Heart left ventricle (tissue), 16 donors: ENCODE measurements at regions not wholly inside any gene's neighbourhood (a gene's known extent, or its start where the extent isn't known, plus 50 kb on each side); places are given as distances from the start of the nearest gene placed in this dataset.

ENCODE experiments used
- ATAC-seq, 4 donors: fragments of 200-7000 bp; cut with Tn5 transposase; one replicate each; pipeline ENCODE4 v1.9.1; 2020 to 2022; ENCODE audit warnings: moderate library complexity in 4 of 4, mild to moderate bottlenecking in 3 of 4, moderate number of reproducible peaks in 1 of 4
- DNase-seq, 5 donors: peaks; one replicate each; pipeline ENCODE4 v3.0.0-alpha.2; 2020
- H3K27ac ChIP-seq, 12 donors: fragments of 200-600 bp; sonication (generic) in 4 of 12; one replicate each; pipeline versions ENCODE4 v1.5.0 to v1.8.0; 2016 to 2022; ENCODE audit warnings: mild to moderate bottlenecking in 2 of 12
- H3K27me3 ChIP-seq, 9 donors: fragments of 200-600 bp; sonication (generic) in 2 of 9; one replicate each; pipeline versions ENCODE4 v1.5.1 to v1.8.0; 2016 to 2022; ENCODE audit warnings: mild to moderate bottlenecking in 3 of 9
- H3K36me3 ChIP-seq, 9 donors: fragments of 200-600 bp; sonication (generic) in 2 of 9; one replicate each; pipeline versions ENCODE4 v1.5.0 to v1.8.0; 2018 to 2022; ENCODE audit warnings: mild to moderate bottlenecking in 2 of 9
- H3K4me1 ChIP-seq, 12 donors: fragments of 200-600 bp; sonication (generic) in 4 of 12; one replicate each; pipeline versions ENCODE4 v1.5.0 to v1.8.0; 2016 to 2022; ENCODE audit warnings: mild to moderate bottlenecking in 3 of 12
- H3K4me3 ChIP-seq, 12 donors: fragments of 200-600 bp; sonication (generic) in 4 of 12; one replicate each; pipeline versions ENCODE4 v1.5.0 to v1.8.0; 2017 to 2022; ENCODE audit warnings: mild to moderate bottlenecking in 9 of 12, moderate library complexity in 4 of 12
- H3K9me3 ChIP-seq, 12 donors: fragments of 200-600 bp; sonication (generic) in 4 of 12; one replicate each; pipeline versions ENCODE4 v1.5.0 to v1.8.0; 2016 to 2022; ENCODE audit warnings: mild to moderate bottlenecking in 1 of 12
- CTCF ChIP-seq, 12 donors: fragments of 200-600 bp; sonication (generic) in 4 of 12; IDR thresholded peaks; one replicate each; pipeline versions ENCODE4 v1.5.0 to v1.8.0; 2018 to 2022; ENCODE audit warnings: antibody characterized with exemption in 12 of 12, mild to moderate bottlenecking in 5 of 12
- POLR2A ChIP-seq, 2 donors: fragments of 450-650 bp; IDR thresholded peaks; one replicate each; pipeline ENCODE4 v1.6.1; 2017; ENCODE audit warnings: antibody characterized with exemption in 2 of 2, mild to moderate bottlenecking in 2 of 2, moderate library complexity in 2 of 2
- WGBS, 4 donors: extraction: QIAGEN DNeasy Blood & Tissue Kit in 2 of 4; methylation state at CpG; one replicate each; pipeline versions ENCODE4 v1.1.5 to v1.1.7; 2013 to 2018; 5-methylcytosine and 5-hydroxymethylcytosine counted together
- intact Hi-C, 10 donors: fragments of 100-400 bp; cut with DNase I; formaldehyde crosslinking; loops; one replicate each; pipeline versions ENCODE4 v1.11.1 to v1.14.2; 2022
- donor health status: ischemic (EF 13 %, LVEDD 7.1; RV severe dilation, severe dysfunction).
- donor health status: healthy with polysubstance abuse.
- donor health status: DM: no; HTN: yes; CAD: no.
- donor health status: DM: no; HTN: no; CAD: no.
- donor health status: ischemic (EF 25% LVEDD 6.9; RV normal size, moderate dysfunction).
- donor health status: ischemic (EF 25% LVEDD 5.7; RV mildly dilated, moderate dysfunction).
- donor health status: healthy.
- donor health status: DM: yes; HTN: yes; CAD: no.
- donor health status: ischemic (EF 35%, LVEDD 5.7; RV mildly dilated, moderate dysfunction).
- donor health status: nonischemic (EF 11% LVEDD 7.7; RV severe dilation, severe dysfunction).
- donor health status: DM: yes; HTN: yes; CAD: no.
- donor health status: PGD.
- donor health status: ischemic (EF 29% LVEDD 5.4; RV normal size, mild dysfunction).
- donor health status: nonischemic (EF 23%, LVEDD 6.1; RV moderate dilation, normal function).

- Histone ChIP-seq H3K9me3 (peaks cover 0 to 7% (median 0%) of the 10 kb centered on the region in 12 donors), H3K27me3 (no peaks in the 10 kb centered on the region), H3K36me3 (no peaks in the 10 kb centered on the region), H3K4me1 (peaks cover 0 to 9% (median 0%) of the 10 kb centered on the region in 12 donors), H3K27ac (no peak overlapping the region), H3K4me3 (no peak overlapping the region)
- peak; percentile 63 to 83 (median 76) for ATAC-seq
- WGBS, 4 donors: 41 to 46% (median 42%) methylated on average over 6 of the region's 6 CpGs
- TF ChIP-seq CTCF (IDR thresholded peaks at IDR 0.05) (no peak), POLR2A (IDR thresholded peaks at IDR 0.05) (no peak)
- intact Hi-C loops: no loop called here
- no peak for DNase-seq
These were observed 173.4 kb upstream of the BDNF start for GRCh38 chr11:27873664-27874063.

- TF ChIP-seq CTCF (IDR thresholded peaks at IDR 0.05) (no peak), POLR2A (IDR thresholded peaks at IDR 0.05) (no peak)
- ATAC-seq: no peak
- Histone ChIP-seq H3K4me1 (peaks cover 0 to 9% (median 0%) of the 10 kb centered on the region in 12 donors), H3K27me3 (no peaks in the 10 kb centered on the region), H3K27ac (no peak overlapping the region), H3K9me3 (peaks cover 0 to 7% (median 0%) of the 10 kb centered on the region in 12 donors), H3K4me3 (no peak overlapping the region), H3K36me3 (no peaks in the 10 kb centered on the region)
- 60 to 81% (median 72%) methylated on average over 6 to 7 of the region's 7 CpGs for WGBS, 4 donors
- intact Hi-C loops: no loop called here
- DNase-seq: no peak
These were observed 170.8 kb upstream of the BDNF start for GRCh38 chr11:27871056-27871455.

GRCh38 chr11:27869701-27870100 lies 169.4 kb upstream of the BDNF start:
- Histone ChIP-seq H3K9me3 (peaks cover 0 to 7% (median 0%) of the 10 kb centered on the region in 12 donors), H3K36me3 (no peaks in the 10 kb centered on the region), H3K27ac (no peak overlapping the region), H3K4me3 (no peak overlapping the region), H3K27me3 (no peaks in the 10 kb centered on the region), H3K4me1 (peaks cover 0 to 9% (median 0%) of the 10 kb centered on the region in 12 donors)
- DNase-seq (no peak), ATAC-seq (no peak)
- intact Hi-C loops: no loop called here
- no peak for TF ChIP-seq CTCF (IDR thresholded peaks at IDR 0.05)
- TF ChIP-seq POLR2A (IDR thresholded peaks at IDR 0.05): no peak

GRCh38 chr11:27868709-27869108 lies 168.5 kb upstream of the BDNF start:
- H3K9me3 ChIP-seq: peaks cover 0 to 7% (median 0%) of the 10 kb centered on the region in 12 donors
- peaks cover 0 to 2% (median 0%) of the 10 kb centered on the region in 12 donors for H3K4me1 ChIP-seq
- ATAC-seq (no peak), DNase-seq (no peak)
- H3K27ac ChIP-seq: no peak overlapping the region
- H3K27me3 ChIP-seq: no peaks in the 10 kb centered on the region
- 80 to 96% (median 85%) methylated on average over 1 of the region's 1 CpG for WGBS, 4 donors
- H3K36me3 ChIP-seq: no peaks in the 10 kb centered on the region
- H3K4me3 ChIP-seq: no peak overlapping the region
- TF ChIP-seq POLR2A (IDR thresholded peaks at IDR 0.05) (no peak), CTCF (IDR thresholded peaks at IDR 0.05) (no peak)
- intact Hi-C loops: no loop called here
